K562 (cell line): ENCODE measurements at regions not wholly inside any gene's neighbourhood (a gene's known extent, or its start where the extent isn't known, plus 50 kb on each side); places are given as distances from the start of the nearest gene placed in this dataset.

ENCODE experiments used
- ATAC-seq: fragments of 200-7000 bp; cut with Tn5 transposase; 3 replicates; pipeline ENCODE4 v1.9.1; 2020; ENCODE audit warnings: moderate library complexity
- BruUV-seq: library from RNA; stranded (reverse); fragments of 400-500 nt; replicated peaks from 2 replicates; lab custom pipeline; 2021; lab: Mats Ljungman, UMichigan
- CTCF ChIA-PET: fragments of 300-600 bp; formaldehyde crosslinking; extraction: SDS; loops from one replicate; lab custom pipeline; 2021; ENCODE audit warnings: low intra/inter-chr PET ratio; lab: Yijun Ruan, JAX
- POLR2A ChIA-PET: fragments of 300-600, 350-650 bp; sonication (Branson Sonifier 250); formaldehyde crosslinking; extraction: SDS; loops from one replicate; lab custom pipeline; 2021; ENCODE audit warnings: antibody characterized with exemption, inconsistent platforms; lab: Yijun Ruan, JAX
- DNase-seq, 4 experiments: peaks; one replicate each; pipeline versions ENCODE4 v3.0.0 to v3.0.0-alpha.2; 2011 to 2018; ENCODE audit warnings: low spot score in 3 of 4, mixed read lengths in 3 of 4; ENCODE audit errors: extremely low read depth in 1 of 4
- FAIRE-seq: peaks from 2 replicates; lab custom pipeline; 2011; peaks lifted over from hg19 to GRCh38; lab: Jason Lieb, UNC
- H2AFZ ChIP-seq: 2 replicates; pipeline ENCODE4 v1.6.0; 2011; ENCODE audit warnings: low read depth, low read length, control low read depth, inconsistent platforms
- H3K27ac ChIP-seq: fragments of 200-600 bp; 3 replicates; pipeline ENCODE4 v1.8.0; 2011; ENCODE audit warnings: low read depth, mild to moderate bottlenecking, control low read depth, inconsistent platforms, low read length, moderate library complexity, mixed read lengths; ENCODE audit errors: extremely low read depth
- H3K27me3 ChIP-seq, 2 experiments: fragments of 300-600 bp in 1 of 2; 2 replicates in 1 of 2; 3 replicates in 1 of 2; pipeline versions ENCODE4 v1.6.0 to v1.8.0; 2011; ENCODE audit warnings: inconsistent platforms in 2 of 2, low read length in 2 of 2, mild to moderate bottlenecking in 1 of 2, mixed read lengths in 1 of 2, moderate library complexity in 1 of 2; ENCODE audit not compliant: control insufficient read depth in 2 of 2, insufficient read depth in 2 of 2
- H3K36me3 ChIP-seq: fragments of 300-600 bp; 3 replicates; pipeline ENCODE4 v1.8.0; 2011; ENCODE audit warnings: mild to moderate bottlenecking, low read length, inconsistent platforms; ENCODE audit not compliant: control insufficient read depth, insufficient read depth
- H3K4me1 ChIP-seq, 2 experiments: fragments of 200-600 bp in 1 of 2; replicated peaks in 1 of 2; 2 replicates in 1 of 2; 3 replicates in 1 of 2; pipeline versions ENCODE4 v1.5.1 to v1.8.0; 2011; ENCODE audit warnings: inconsistent platforms in 2 of 2, low read length in 2 of 2, mild to moderate bottlenecking in 1 of 2, mixed read lengths in 1 of 2, moderate library complexity in 1 of 2; ENCODE audit not compliant: control insufficient read depth in 2 of 2, insufficient read depth in 2 of 2
- H3K4me2 ChIP-seq: 2 replicates; pipeline ENCODE4 v1.6.1; 2011; ENCODE audit warnings: low read length, control low read depth, inconsistent platforms, mixed read lengths; ENCODE audit not compliant: insufficient read depth
- H3K4me3 ChIP-seq: fragments of 200-600 bp; sonication (generic), shearing (Covaris generic); 2 replicates; pipeline ENCODE4 v1.5.1; 2016; ENCODE audit warnings: control low read depth, inconsistent platforms
- H3K79me2 ChIP-seq: fragments of 200-600 bp; 3 replicates; pipeline ENCODE4 v1.8.0; 2011; ENCODE audit warnings: low read length, inconsistent platforms; ENCODE audit not compliant: control insufficient read depth, insufficient read depth
- H3K9ac ChIP-seq, 2 experiments: 2 replicates each; pipeline versions ENCODE4 v1.6.0 to v1.6.1; 2011; ENCODE audit warnings: low read depth in 2 of 2, low read length in 2 of 2, control low read depth in 1 of 2, inconsistent platforms in 1 of 2, mild to moderate bottlenecking in 1 of 2, mixed read lengths in 1 of 2; ENCODE audit not compliant: insufficient read depth in 1 of 2
- H3K9me1 ChIP-seq: one replicate; pipeline ENCODE4 v1.6.0; 2011; ENCODE audit warnings: inconsistent platforms, mild to moderate bottlenecking, low read length, moderate library complexity; ENCODE audit not compliant: control insufficient read depth, insufficient read depth
- H3K9me3 ChIP-seq: replicated peaks from 2 replicates; pipeline ENCODE4 v1.5.1; 2011; ENCODE audit warnings: low read depth, low read length, inconsistent platforms; ENCODE audit not compliant: control insufficient read depth, insufficient read depth
- H4K20me1 ChIP-seq: replicated peaks from 2 replicates; pipeline ENCODE4 v1.6.1; 2011; ENCODE audit warnings: low read length, inconsistent platforms, mixed read lengths; ENCODE audit not compliant: control insufficient read depth, insufficient read depth
- ARID3A ChIP-seq: IDR thresholded peaks from 2 replicates; pipeline ENCODE4 v1.6.1; 2012; ENCODE audit warnings: low read depth, low read length, improper control_type of control experiment, borderline replicate concordance
- BMI1 ChIP-seq: fragments of 150-350 bp; IDR thresholded peaks from 2 replicates; pipeline ENCODE4 v1.6.1; 2014; ENCODE audit warnings: low read length
- CCAR2 ChIP-seq: fragments of 200-400 bp; formaldehyde crosslinking; IDR thresholded peaks from 2 replicates; pipeline ENCODE4 v1.6.1; 2017; ENCODE audit warnings: mild to moderate bottlenecking, low read depth, low read length
- DPF2 ChIP-seq: fragments of 450-650 bp; IDR thresholded peaks from 2 replicates; pipeline ENCODE4 v1.6.1; 2016
- ERF ChIP-seq: fragments of 450-650 bp; formaldehyde crosslinking; IDR thresholded peaks from 2 replicates; pipeline ENCODE4 v1.4.0; 2020; ENCODE audit warnings: mild to moderate bottlenecking, mixed read lengths
- KAT2B ChIP-seq: IDR thresholded peaks from one replicate; pipeline ENCODE4 v1.6.1; 2012; ENCODE audit warnings: low read depth, mild to moderate bottlenecking, control low read depth, inconsistent platforms, low read length, moderate library complexity
- MLX ChIP-seq, 2 experiments: fragments of 450-650 bp in 1 of 2; sonication (generic) in 1 of 2; formaldehyde crosslinking; conservative IDR thresholded peaks; 2 replicates each; pipeline versions ENCODE4 v1.4.0 to v1.8.1; 2020 to 2022; ENCODE audit warnings: mild to moderate bottlenecking in 1 of 2, missing genetic modification reagents in 1 of 2
- MYC ChIP-seq, 2 experiments: fragments of 250-450 bp in 1 of 2; sonication (Bioruptor Pico) in 1 of 2; IDR thresholded peaks; 2 replicates each; pipeline versions ENCODE4 v1.5.1 to v1.6.1; 2012 to 2021; ENCODE audit warnings: low read depth in 2 of 2, borderline replicate concordance in 1 of 2, improper control_type of control experiment in 1 of 2, low read length in 1 of 2, mild to moderate bottlenecking in 1 of 2, moderate library complexity in 1 of 2
- NFATC3 ChIP-seq: fragments of 450-650 bp; IDR thresholded peaks from 2 replicates; pipeline ENCODE4 v1.6.1; 2017; ENCODE audit warnings: mild to moderate bottlenecking
- NR2F6 ChIP-seq: fragments of 450-650 bp; formaldehyde crosslinking; IDR thresholded peaks from 2 replicates; pipeline ENCODE4 v1.4.0; 2020; ENCODE audit warnings: mild to moderate bottlenecking
- RBM25 ChIP-seq: fragments of 200-400 bp; formaldehyde crosslinking; IDR thresholded peaks from 2 replicates; pipeline ENCODE4 v1.6.1; 2018; ENCODE audit warnings: low read length, low read depth, moderate library complexity; ENCODE audit not compliant: severe bottlenecking
- THAP12 ChIP-seq: fragments of 250-450 bp; sonication (Bioruptor Pico); IDR thresholded peaks from 2 replicates; pipeline ENCODE4 v1.9.0; 2021; ENCODE audit warnings: mild to moderate bottlenecking, inconsistent platforms
- ZNF184 ChIP-seq: sonication (generic); formaldehyde crosslinking; IDR thresholded peaks from 2 replicates; pipeline ENCODE4 v1.5.0; 2020; ENCODE audit warnings: missing genetic modification reagents
- ZNF23 ChIP-seq: fragments of 250-450 bp; sonication (Bioruptor Pico); IDR thresholded peaks from 2 replicates; pipeline ENCODE4 v1.4.0; 2020; ENCODE audit warnings: mild to moderate bottlenecking
- ZNF507 ChIP-seq: conservative IDR thresholded peaks from 2 replicates; pipeline ENCODE4 v1.6.1; 2017; ENCODE audit warnings: missing genetic modification characterization, missing compliant biosample characterization
- ZNF707 ChIP-seq: fragments of 250-450 bp; sonication (Bioruptor Pico); conservative IDR thresholded peaks from 2 replicates; pipeline ENCODE4 v1.8.0; 2022; ENCODE audit warnings: inconsistent platforms, mild to moderate bottlenecking, moderate library complexity
- whole genome bisulfite sequencing: fragments of 100-300 bp; shearing (Covaris generic); methylation state at CpG from one replicate; pipeline ENCODE4 v1.1.6; 2016; ENCODE audit warnings: low coverage, mixed read lengths; ENCODE audit not compliant: insufficient coverage; ENCODE audit errors: missing lambda C conversion rate; 5-methylcytosine and 5-hydroxymethylcytosine counted together
- in situ Hi-C: fragments of 300-500 bp; cut with MboI; formaldehyde crosslinking; loops from 4 replicates; pipeline ENCODE4 v1.15.0; 2018; ENCODE audit warnings: inconsistent platforms, mixed read lengths
- intact Hi-C: fragments of 100-400 bp; cut with micrococcal nuclease; formaldehyde crosslinking; loops from 2 replicates; pipeline ENCODE4 v1.14.2; 2022
- TF ChIP-seq, protein P1 (sequence below): sonication (generic); formaldehyde crosslinking; IDR thresholded peaks from 2 replicates; pipeline ENCODE4 v1.8.0; 2022; ENCODE audit warnings: mild to moderate bottlenecking, low read depth, missing genetic modification reagents

- Histone ChIP-seq H3K4me3 (no peak overlapping the region), H4K20me1 (no peaks in the 10 kb centered on the region), H3K79me2 (no peaks in the 10 kb centered on the region), H3K9me3 (no peaks in the 10 kb centered on the region), H3K9ac (no peak overlapping the region), H3K27me3 (no peaks in the 10 kb centered on the region; a peak in 1 of 5 replicates), H3K27ac (no peak overlapping the region), H3K4me2 (no peak overlapping the region), H3K36me3 (no peaks in the 10 kb centered on the region), H2AFZ (no peak overlapping the region), H3K4me1 (no peaks in the 10 kb centered on the region), H3K9me1 (no peaks in the 10 kb centered on the region)
- intact Hi-C loops, result no loop called here
- 5% methylated on average over 2 of the region's 2 CpGs for WGBS
- ChIA-PET POLR2A (no interaction called here), CTCF (no interaction called here)
- DNase-seq (no peak), FAIRE-seq (no peak), ATAC-seq (no peak)
- in situ Hi-C loops, result no loop called here
- no TSS peak for BruUV-seq
- TF ChIP-seq KAT2B (no peak), MLX (CRISPR knock-in tag; conservative IDR thresholded peaks at IDR 0.05) (no peak), THAP12 (CRISPR knock-in tag) (no peak), DPF2 (no peak), ZNF184 (CRISPR knock-in tag) (no peak), MYC (IDR thresholded peaks at IDR 0.05; ENCODE audit: low read depth, low read length) (no peak), MYC (CRISPR knock-in tag; IDR thresholded peaks at IDR 0.05; ENCODE audit: borderline replicate concordance, low read depth) (no peak), ARID3A (no peak), ZNF707 (CRISPR knock-in tag) (no peak), RBM25 (no peak), NFATC3 (no peak), ZNF23 (CRISPR knock-in tag) (no peak), ZNF507 (tag) (no peak), CCAR2 (no peak), BMI1 (no peak), NR2F6 (CRISPR knock-in tag) (no peak), ERF (no peak)
- TF ChIP-seq, protein P1, sequence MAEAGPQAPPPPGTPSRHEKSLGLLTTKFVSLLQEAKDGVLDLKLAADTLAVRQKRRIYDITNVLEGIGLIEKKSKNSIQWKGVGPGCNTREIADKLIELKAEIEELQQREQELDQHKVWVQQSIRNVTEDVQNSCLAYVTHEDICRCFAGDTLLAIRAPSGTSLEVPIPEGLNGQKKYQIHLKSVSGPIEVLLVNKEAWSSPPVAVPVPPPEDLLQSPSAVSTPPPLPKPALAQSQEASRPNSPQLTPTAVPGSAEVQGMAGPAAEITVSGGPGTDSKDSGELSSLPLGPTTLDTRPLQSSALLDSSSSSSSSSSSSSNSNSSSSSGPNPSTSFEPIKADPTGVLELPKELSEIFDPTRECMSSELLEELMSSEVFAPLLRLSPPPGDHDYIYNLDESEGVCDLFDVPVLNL (CRISPR knock-in tag), result no peak
These were observed 421.3 kb downstream of the NPHP4 start for GRCh38 chr1:5570931-5571330.
